Mesendoderm (in vitro differentiated cells): ENCODE measurements at regions not wholly inside any gene's neighbourhood (a gene's known extent, or its start where the extent isn't known, plus 50 kb on each side); places are given as distances from the start of the nearest gene placed in this dataset.

ENCODE experiments used
- DNase-seq: peaks from one replicate; pipeline ENCODE4 v3.0.0; 2013
- H2AK5ac ChIP-seq: 2 replicates; pipeline ENCODE4 v1.6.1; 2013; ENCODE audit warnings: low read length, inconsistent platforms
- H2BK120ac ChIP-seq: 2 replicates; pipeline ENCODE4 v1.6.1; 2013; ENCODE audit warnings: low read depth, mild to moderate bottlenecking, low read length, moderate library complexity, mixed read lengths
- H2BK15ac ChIP-seq: replicated peaks from 2 replicates; pipeline ENCODE4 v1.6.1; 2013; ENCODE audit warnings: low read depth, mild to moderate bottlenecking, moderate library complexity
- H2BK5ac ChIP-seq: 2 replicates; pipeline ENCODE4 v1.6.1; 2013; ENCODE audit warnings: low read length, inconsistent platforms
- H3K18ac ChIP-seq: 2 replicates; pipeline ENCODE4 v1.6.1; 2013; ENCODE audit warnings: mild to moderate bottlenecking, low read length, mixed read lengths
- H3K23ac ChIP-seq: one replicate; pipeline ENCODE4 v1.6.1; 2013; ENCODE audit warnings: low read length
- H3K27ac ChIP-seq: 2 replicates; pipeline ENCODE4 v1.5.1; 2013; ENCODE audit warnings: low read depth, mild to moderate bottlenecking, inconsistent platforms, low read length, moderate library complexity
- H3K27me3 ChIP-seq: 2 replicates; pipeline ENCODE4 v1.6.1; 2013; ENCODE audit warnings: low read length, control low read depth, mild to moderate bottlenecking, inconsistent platforms; ENCODE audit not compliant: insufficient read depth, poor library complexity
- H3K36me3 ChIP-seq: 2 replicates; pipeline ENCODE4 v1.6.1; 2013; ENCODE audit warnings: low read length, inconsistent platforms; ENCODE audit not compliant: control insufficient read depth, insufficient read depth
- H3K4ac ChIP-seq: one replicate; pipeline ENCODE4 v1.6.1; 2013; ENCODE audit warnings: low read depth, mild to moderate bottlenecking, low read length, moderate library complexity
- H3K4me1 ChIP-seq: 2 replicates; pipeline ENCODE4 v1.6.1; 2013; ENCODE audit warnings: low read depth, low read length, inconsistent platforms; ENCODE audit not compliant: control insufficient read depth
- H3K4me2 ChIP-seq: 2 replicates; pipeline ENCODE4 v1.6.1; 2013; ENCODE audit warnings: low read length
- H3K4me3 ChIP-seq: 2 replicates; pipeline ENCODE4 v1.5.1; 2013; ENCODE audit warnings: mild to moderate bottlenecking, low read length
- H3K56ac ChIP-seq: one replicate; pipeline ENCODE4 v1.6.1; 2013; ENCODE audit warnings: low read length
- H3K79me1 ChIP-seq: 2 replicates; pipeline ENCODE4 v1.6.1; 2013; ENCODE audit warnings: low read length, inconsistent platforms
- H3K79me2 ChIP-seq: 2 replicates; pipeline ENCODE4 v1.6.1; 2013; ENCODE audit warnings: mild to moderate bottlenecking, low read length; ENCODE audit not compliant: control insufficient read depth, insufficient read depth
- H3K9ac ChIP-seq: 2 replicates; pipeline ENCODE4 v1.6.1; 2013; ENCODE audit warnings: low read length, inconsistent platforms
- H4K5ac ChIP-seq: one replicate; pipeline ENCODE4 v1.6.1; 2013; ENCODE audit warnings: low read length
- H4K8ac ChIP-seq: one replicate; pipeline ENCODE4 v1.6.1; 2013; ENCODE audit warnings: low read depth, mild to moderate bottlenecking, control low read depth, low read length, moderate library complexity
- WGBS: extraction: QIAGEN DNeasy Blood & Tissue Kit; methylation state at CpG from one replicate; pipeline ENCODE4 v1.1.7; 2013; ENCODE audit warnings: low lambda C conversion rate, missing lambda C conversion rate; ENCODE audit not compliant: insufficient coverage; ENCODE audit errors: extremely low coverage; 5-methylcytosine and 5-hydroxymethylcytosine counted together

GRCh38 chr3:94978084-94978483 is 915.2 kb downstream of the NSUN3 start:
- H3K27me3 ChIP-seq: no peaks in the 10 kb centered on the region
- no peak overlapping the region for H2BK120ac ChIP-seq
- H3K4ac ChIP-seq: no peak overlapping the region
- H3K9ac ChIP-seq: no peak overlapping the region
- H3K4me1 ChIP-seq: no peaks in the 10 kb centered on the region
- H3K36me3 ChIP-seq: no peaks in the 10 kb centered on the region
- no peak overlapping the region for H2BK15ac ChIP-seq
- no peak overlapping the region for H3K56ac ChIP-seq
- no peak overlapping the region for H3K4me3 ChIP-seq
- no peak overlapping the region for H3K4me2 ChIP-seq
- no peak overlapping the region for H4K8ac ChIP-seq
- H2AK5ac ChIP-seq: no peak overlapping the region
- WGBS: no CpG with 5 or more reads among the region's 1 CpG
- H4K5ac ChIP-seq: no peak overlapping the region
- no peak overlapping the region for H3K27ac ChIP-seq
- no peak overlapping the region for H3K23ac ChIP-seq
- DNase-seq: no peak
- H3K79me2 ChIP-seq: no peaks in the 10 kb centered on the region
- no peak overlapping the region for H2BK5ac ChIP-seq
- no peak overlapping the region for H3K18ac ChIP-seq
- no peaks in the 10 kb centered on the region for H3K79me1 ChIP-seq

- DNase-seq: no peak
- no peak overlapping the region for H3K23ac ChIP-seq
- H3K27me3 ChIP-seq: no peaks in the 10 kb centered on the region
- H3K18ac ChIP-seq: no peak overlapping the region
- H3K4ac ChIP-seq: no peak overlapping the region
- no peak overlapping the region for H3K56ac ChIP-seq
- no peaks in the 10 kb centered on the region for H3K36me3 ChIP-seq
- no peak overlapping the region for H3K27ac ChIP-seq
- H3K4me1 ChIP-seq: no peaks in the 10 kb centered on the region
- H4K5ac ChIP-seq: no peak overlapping the region
- no peak overlapping the region for H3K4me3 ChIP-seq
- H2BK15ac ChIP-seq: no peak overlapping the region
- H3K9ac ChIP-seq: no peak overlapping the region
- no peak overlapping the region for H3K4me2 ChIP-seq
- no peak overlapping the region for H2BK5ac ChIP-seq
- H3K79me2 ChIP-seq: no peaks in the 10 kb centered on the region
- no peak overlapping the region for H2AK5ac ChIP-seq
- no CpG with 5 or more reads among the region's 2 CpGs for WGBS
- no peak overlapping the region for H2BK120ac ChIP-seq
- H4K8ac ChIP-seq: no peak overlapping the region
- H3K79me1 ChIP-seq: no peaks in the 10 kb centered on the region
These were observed 922.9 kb downstream of the NSUN3 start for GRCh38 chr3:94985778-94986177.

GRCh38 chr3:94990952-94991705 is 928.3 kb downstream of the NSUN3 start:
- no peak overlapping the region for H4K8ac ChIP-seq

GRCh38 chr3:94996743-94997142 is 933.9 kb downstream of the NSUN3 start:
- H4K8ac ChIP-seq: no peak overlapping the region
- no peak overlapping the region for H3K18ac ChIP-seq
- no peak overlapping the region for H3K9ac ChIP-seq
- no peak overlapping the region for H2AK5ac ChIP-seq
- H3K4me3 ChIP-seq: no peak overlapping the region
- H2BK15ac ChIP-seq: no peak overlapping the region
- H3K27me3 ChIP-seq: no peaks in the 10 kb centered on the region
- H2BK5ac ChIP-seq: no peak overlapping the region
- no peak overlapping the region for H3K4me2 ChIP-seq
- no peak overlapping the region for H3K4ac ChIP-seq
- no peak overlapping the region for H3K27ac ChIP-seq
- no peak overlapping the region for H3K23ac ChIP-seq
- H3K4me1 ChIP-seq: no peaks in the 10 kb centered on the region
- H3K79me2 ChIP-seq: no peaks in the 10 kb centered on the region
- H3K79me1 ChIP-seq: no peaks in the 10 kb centered on the region
- H3K36me3 ChIP-seq: no peaks in the 10 kb centered on the region
- DNase-seq: no peak
- H4K5ac ChIP-seq: no peak overlapping the region
- H2BK120ac ChIP-seq: no peak overlapping the region
- no CpG with 5 or more reads among the region's 3 CpGs for WGBS
- no peak overlapping the region for H3K56ac ChIP-seq

More at GRCh38 chr3:94990952-94991705, 928.3 kb downstream of the NSUN3 start:
- no peak overlapping the region for H2BK120ac ChIP-seq
- no peaks in the 10 kb centered on the region for H3K79me1 ChIP-seq
- no peak overlapping the region for H3K27ac ChIP-seq
- DNase-seq: no peak
- H3K56ac ChIP-seq: no peak overlapping the region
- H2BK15ac ChIP-seq: no peak overlapping the region
- no peak overlapping the region for H3K23ac ChIP-seq
- H3K4ac ChIP-seq: no peak overlapping the region
- no peak overlapping the region for H2AK5ac ChIP-seq
- H2BK5ac ChIP-seq: no peak overlapping the region
- H3K4me1 ChIP-seq: no peaks in the 10 kb centered on the region
- no peak overlapping the region for H3K18ac ChIP-seq
- H3K9ac ChIP-seq: no peak overlapping the region
- H3K79me2 ChIP-seq: no peaks in the 10 kb centered on the region
- no peak overlapping the region for H3K4me2 ChIP-seq
- no CpG with 5 or more reads among the region's 4 CpGs for WGBS
- no peaks in the 10 kb centered on the region for H3K36me3 ChIP-seq
- H4K5ac ChIP-seq: no peak overlapping the region
- H3K4me3 ChIP-seq: no peak overlapping the region
- no peaks in the 10 kb centered on the region for H3K27me3 ChIP-seq

- Histone ChIP-seq H3K4me3 (no peak overlapping the region), H2AK5ac (no peak overlapping the region), H3K36me3 (no peaks in the 10 kb centered on the region), H3K79me2 (no peaks in the 10 kb centered on the region), H3K23ac (no peak overlapping the region), H3K27me3 (no peaks in the 10 kb centered on the region), H3K27ac (no peak overlapping the region), H3K4me2 (no peak overlapping the region), H4K8ac (no peak overlapping the region), H3K4me1 (no peaks in the 10 kb centered on the region), H2BK120ac (no peak overlapping the region), H3K18ac (no peak overlapping the region), H4K5ac (no peak overlapping the region), H3K4ac (no peak overlapping the region), H2BK5ac (no peak overlapping the region), H3K79me1 (no peaks in the 10 kb centered on the region), H3K9ac (no peak overlapping the region), H2BK15ac (no peak overlapping the region), H3K56ac (no peak overlapping the region)
- no peak for DNase-seq
These were observed 939.7 kb downstream of the NSUN3 start for GRCh38 chr3:95002438-95003046.

GRCh38 chr3:95028688-95029087 is 965.8 kb downstream of the NSUN3 start:
- no peaks in the 10 kb centered on the region for H3K79me1 ChIP-seq
- H3K79me2 ChIP-seq: no peaks in the 10 kb centered on the region
- no peak overlapping the region for H3K18ac ChIP-seq
- no peaks in the 10 kb centered on the region for H3K27me3 ChIP-seq
- no peak overlapping the region for H3K27ac ChIP-seq
- no peak overlapping the region for H2BK120ac ChIP-seq
- no peak for DNase-seq
- H3K36me3 ChIP-seq: no peaks in the 10 kb centered on the region
- no peak overlapping the region for H3K9ac ChIP-seq
- no peak overlapping the region for H2BK5ac ChIP-seq
- no peak overlapping the region for H3K4me2 ChIP-seq
- no peak overlapping the region for H4K5ac ChIP-seq
- no CpG with 5 or more reads among the region's 2 CpGs for WGBS
- no peak overlapping the region for H4K8ac ChIP-seq
- H3K4ac ChIP-seq: no peak overlapping the region
- H3K4me3 ChIP-seq: no peak overlapping the region
- H2AK5ac ChIP-seq: no peak overlapping the region
- no peak overlapping the region for H2BK15ac ChIP-seq
- H3K23ac ChIP-seq: no peak overlapping the region
- H3K56ac ChIP-seq: no peak overlapping the region
- no peaks in the 10 kb centered on the region for H3K4me1 ChIP-seq
